CD14-positive monocyte (primary cell): ENCODE measurements at regions not wholly inside any gene's neighbourhood (a gene's known extent, or its start where the extent isn't known, plus 50 kb on each side); places are given as distances from the start of the nearest gene placed in this dataset.
"Not testable (repeated sequence)": the region's sequence is repeated elsewhere in the genome, so short reads cannot be mapped to it uniquely, and the experiment has no call there.

Experiments used
- DNase-seq, 3 donors: peaks; one replicate each; pipeline ENCODE4 v3.0.0-alpha.2; 2011 to 2022
- H2AFZ ChIP-seq: 2 replicates; pipeline ENCODE4 v1.6.0; 2012; ENCODE audit warnings: mild to moderate bottlenecking, low read depth, low read length, inconsistent platforms; ENCODE audit not compliant: insufficient read depth, poor library complexity, severe bottlenecking
- H3K27ac ChIP-seq, 2 donors: 1 replicate in 1 of 2; 2 replicates in 1 of 2; pipeline ENCODE4 v1.5.1; 2012 to 2013; ENCODE audit warnings: low read length in 2 of 2, control low read depth in 1 of 2, inconsistent platforms in 1 of 2, low read depth in 1 of 2, mild to moderate bottlenecking in 1 of 2
- H3K27me3 ChIP-seq, 2 donors: one replicate each; pipeline versions ENCODE4 v1.6.0 to v1.6.1; 2011 to 2013; ENCODE audit warnings: low read length in 2 of 2; ENCODE audit not compliant: control insufficient read depth in 2 of 2, insufficient read depth in 2 of 2
- H3K36me3 ChIP-seq, 2 donors: replicated peaks in 1 of 2; 1 replicate in 1 of 2; 2 replicates in 1 of 2; pipeline versions ENCODE4 v1.5.1 to v1.6.1; 2012 to 2013; ENCODE audit warnings: low read length in 2 of 2, control low read depth in 1 of 2, inconsistent platforms in 1 of 2, mild to moderate bottlenecking in 1 of 2; ENCODE audit not compliant: insufficient read depth in 2 of 2, control insufficient read depth in 1 of 2
- H3K4me1 ChIP-seq, 2 donors: 1 replicate in 1 of 2; 2 replicates in 1 of 2; pipeline versions ENCODE4 v1.5.1 to v1.6.1; 2012 to 2013; ENCODE audit warnings: low read length in 2 of 2, control low read depth in 1 of 2, inconsistent platforms in 1 of 2, mild to moderate bottlenecking in 1 of 2, moderate library complexity in 1 of 2; ENCODE audit not compliant: insufficient read depth in 2 of 2, control insufficient read depth in 1 of 2
- H3K4me2 ChIP-seq: replicated peaks from 2 replicates; pipeline ENCODE3; 2012; ENCODE audit warnings: low read length, moderate library complexity, mild to moderate bottlenecking; ENCODE audit not compliant: poor library complexity, severe bottlenecking; ENCODE audit errors: extremely low read depth
- H3K4me3 ChIP-seq, 3 experiments: fragments of 200-600 bp in 1 of 3; sonication (generic) in 1 of 3; replicated peaks in 1 of 3; 1 replicate in 2 of 3; 2 replicates in 1 of 3; pipeline ENCODE4 v1.5.1; 2011 to 2013; ENCODE audit warnings: low read length in 3 of 3, mild to moderate bottlenecking in 3 of 3, control low read depth in 2 of 3, low read depth in 2 of 3, inconsistent platforms in 1 of 3, moderate library complexity in 1 of 3
- H3K79me2 ChIP-seq: 2 replicates; pipeline ENCODE4 v1.6.0; 2012; ENCODE audit warnings: mild to moderate bottlenecking, control low read depth, inconsistent platforms, low read length, moderate library complexity; ENCODE audit not compliant: insufficient read depth
- H3K9ac ChIP-seq: 2 replicates; pipeline ENCODE4 v1.6.0; 2017; ENCODE audit warnings: low read length, mild to moderate bottlenecking; ENCODE audit not compliant: insufficient read depth, poor library complexity, severe bottlenecking
- H3K9me3 ChIP-seq, 2 donors: replicated peaks in 1 of 2; 1 replicate in 1 of 2; 2 replicates in 1 of 2; pipeline versions ENCODE4 v1.5.1 to v1.6.1; 2012 to 2013; ENCODE audit warnings: low read length in 2 of 2, control low read depth in 1 of 2; ENCODE audit not compliant: control insufficient read depth in 1 of 2, insufficient read depth in 1 of 2
- H4K20me1 ChIP-seq: 2 replicates; pipeline ENCODE4 v1.6.0; 2012; ENCODE audit warnings: mild to moderate bottlenecking, low read length, control low read depth, moderate library complexity; ENCODE audit not compliant: insufficient read depth
- H3K27ac Mint-ChIP-seq, 7 donors: one replicate each; pipeline ENCODE4 v1.8.0; 2020; ENCODE audit warnings: mild to moderate bottlenecking in 7 of 7, mixed read lengths in 7 of 7, moderate library complexity in 6 of 7, inconsistent platforms in 2 of 7
- H3K27me3 Mint-ChIP-seq, 3 donors: one replicate each; pipeline ENCODE4 v1.8.0; 2021 to 2022; ENCODE audit warnings: low read depth in 3 of 3, mild to moderate bottlenecking in 3 of 3, mixed read lengths in 3 of 3, moderate library complexity in 3 of 3, inconsistent platforms in 1 of 3
- H3K36me3 Mint-ChIP-seq, 2 donors: one replicate each; pipeline ENCODE4 v1.8.0; 2020; ENCODE audit warnings: mixed read lengths in 2 of 2, inconsistent platforms in 1 of 2, mild to moderate bottlenecking in 1 of 2
- H3K4me1 Mint-ChIP-seq: one replicate; pipeline ENCODE4 v1.8.0; 2020; ENCODE audit warnings: mild to moderate bottlenecking, mixed read lengths
- H3K4me3 Mint-ChIP-seq, 2 donors: one replicate each; pipeline ENCODE4 v1.8.0; 2020; ENCODE audit warnings: mild to moderate bottlenecking in 2 of 2, mixed read lengths in 2 of 2, moderate library complexity in 1 of 2
- H3K9me3 Mint-ChIP-seq, 7 donors: one replicate each; pipeline ENCODE4 v1.8.0; 2020 to 2022; ENCODE audit warnings: mixed read lengths in 7 of 7, mild to moderate bottlenecking in 6 of 7, moderate library complexity in 6 of 7, inconsistent platforms in 2 of 7
- WGBS: methylation state at CpG from one replicate; pipeline ENCODE4 v1.1.5; 2013; ENCODE audit warnings: missing lambda C conversion rate; ENCODE audit not compliant: insufficient coverage; 5-methylcytosine and 5-hydroxymethylcytosine counted together
- intact Hi-C, 2 donors: fragments of 100-400 bp; cut with micrococcal nuclease; formaldehyde crosslinking; loops; one replicate each; pipeline versions ENCODE4 v1.15.0 to v1.15.1; 2023

DNA sequence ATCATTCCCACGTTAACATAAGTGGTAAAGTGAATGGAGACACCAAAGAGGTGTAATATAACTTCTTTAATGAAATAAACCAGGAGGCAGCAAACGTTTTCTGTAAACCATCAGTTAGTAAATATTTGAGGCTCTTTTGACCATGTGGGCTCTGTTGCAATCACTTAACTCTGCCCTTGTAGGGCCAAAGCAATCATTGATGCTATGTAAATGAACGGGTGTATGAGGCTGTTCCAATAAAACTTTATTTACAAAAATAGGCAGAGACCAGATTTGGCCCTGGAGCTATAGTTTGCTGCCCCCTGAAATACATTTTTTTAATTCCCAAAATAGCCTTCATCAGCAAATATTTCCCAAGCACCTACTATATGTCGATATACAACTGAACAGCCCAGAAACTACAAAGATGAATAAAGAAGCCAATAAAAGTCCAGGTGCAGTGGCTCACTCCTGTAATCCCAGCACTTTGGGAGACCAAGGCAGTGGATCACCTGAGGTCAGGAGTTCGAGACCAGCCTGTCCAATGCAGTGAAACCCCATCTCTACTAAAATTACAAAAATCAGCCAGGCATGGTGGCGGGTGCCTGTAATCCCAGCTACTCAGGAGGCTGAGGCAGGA, 54.3 kb upstream of the NOMO2 start:
- H3K27me3 ChIP-seq, intact Hi-C loops, H3K27ac ChIP-seq, H3K4me3 ChIP-seq, H3K9me3 Mint-ChIP-seq, H2AFZ ChIP-seq, H3K36me3 Mint-ChIP-seq, H3K79me2 ChIP-seq, H3K9me3 ChIP-seq, H3K27ac Mint-ChIP-seq, H3K4me3 Mint-ChIP-seq, H3K9ac ChIP-seq, DNase-seq, H3K27me3 Mint-ChIP-seq, H3K4me1 Mint-ChIP-seq, H3K36me3 ChIP-seq, H3K4me2 ChIP-seq, H4K20me1 ChIP-seq, H3K4me1 ChIP-seq: not testable (repeated sequence)
- WGBS: 100% methylated on average over 1 of the region's 6 CpGs
